ENCODE measurements at regions not wholly inside any gene's neighbourhood (a gene's known extent, or its start where the extent isn't known, plus 50 kb on each side); places are given as distances from the start of the nearest gene placed in this dataset.
"Not testable (repeated sequence)": the region's sequence is repeated elsewhere in the genome, so short reads cannot be mapped to it uniquely, and the experiment has no call there.

GRCh38 chr6:133092771-133093170, 148.4 kb upstream of the EYA4 start:
- DNase-seq (ENCODE audit: low spot score in 2 of 2), result no peak
- TF ChIP-seq CTCF (IDR thresholded peaks at IDR 0.05) (no peak), POLR2A (IDR thresholded peaks at IDR 0.05) (no peak)
- intact Hi-C loops (cut with DNase I; ENCODE audit: low total_unique reads), result no loop called here
- 59 to 76% methylated on average over 5 of the region's 5 CpGs for whole genome bisulfite sequencing, 2 donors
- no peak overlapping the region for H3K4me3 ChIP-seq (ENCODE audit: low read depth, poor library complexity, severe bottlenecking)

- intact Hi-C loops (cut with DNase I; ENCODE audit: low total_unique reads); DNase-seq (ENCODE audit: low spot score in 2 of 2); H3K4me3 ChIP-seq (ENCODE audit: low read depth, poor library complexity, severe bottlenecking): not testable (repeated sequence)
- 75 to 80% methylated on average over 3 of the region's 3 CpGs for WGBS, 2 donors
Observed at GRCh38 chr6:133093211-133093610, 147.9 kb upstream of the EYA4 start.

GRCh38 chr6:133093956-133094355, 147.2 kb upstream of the EYA4 start:
- intact Hi-C loops (cut with DNase I; ENCODE audit: low total_unique reads), result no loop called here
- DNase-seq (ENCODE audit: low spot score in 2 of 2), result no peak
- no peak for TF ChIP-seq CTCF (IDR thresholded peaks at IDR 0.05)
- H3K4me3 ChIP-seq (ENCODE audit: low read depth, poor library complexity, severe bottlenecking), result no peak overlapping the region
- WGBS, 2 donors, result 79 to 83% methylated on average over 3 of the region's 3 CpGs

GRCh38 chr6:133097208-133097607, 143.9 kb upstream of the EYA4 start:
- TF ChIP-seq CTCF (IDR thresholded peaks at IDR 0.05) (no peak), POLR2A (IDR thresholded peaks at IDR 0.05) (no peak)
- intact Hi-C loops (cut with DNase I; ENCODE audit: low total_unique reads), result no loop called here
- 47 to 61% methylated on average over 1 of the region's 1 CpG for WGBS, 2 donors

GRCh38 chr6:133099573-133099972, 141.6 kb upstream of the EYA4 start:
- no peak overlapping the region for H3K4me3 ChIP-seq (ENCODE audit: low read depth, poor library complexity, severe bottlenecking)
- DNase-seq (ENCODE audit: low spot score in 2 of 2), result no peak
- intact Hi-C loops (cut with DNase I; ENCODE audit: low total_unique reads), result no loop called here
- TF ChIP-seq POLR2A (IDR thresholded peaks at IDR 0.05) (no peak), CTCF (IDR thresholded peaks at IDR 0.05) (no peak)

More at GRCh38 chr6:133097208-133097607, 143.9 kb upstream of the EYA4 start:
- H3K4me3 ChIP-seq (ENCODE audit: low read depth, poor library complexity, severe bottlenecking), result no peak overlapping the region
- DNase-seq (ENCODE audit: low spot score in 2 of 2), result no peak

- no peak for DNase-seq (ENCODE audit: low spot score in 2 of 2)
- no peak overlapping the region for H3K4me3 ChIP-seq (ENCODE audit: low read depth, poor library complexity, severe bottlenecking)
- intact Hi-C loops (cut with DNase I; ENCODE audit: low total_unique reads), result no loop called here
- WGBS, 2 donors, result 58 to 64% methylated on average over 3 of the region's 3 CpGs
- TF ChIP-seq CTCF (IDR thresholded peaks at IDR 0.05), result no peak
- TF ChIP-seq POLR2A (IDR thresholded peaks at IDR 0.05), result no peak
Observed at GRCh38 chr6:133100865-133101264, 140.3 kb upstream of the EYA4 start.
